Activated B cell treated with CpG ODN at 0.5 μM for 24 hours (primary cell): ENCODE measurements at regions not wholly inside any gene's neighbourhood (a gene's known extent, or its start where the extent isn't known, plus 50 kb on each side); places are given as distances from the start of the nearest gene placed in this dataset.
"Not testable (repeated sequence)": the region's sequence is repeated elsewhere in the genome, so short reads cannot be mapped to it uniquely, and the experiment has no call there.

Experiments used
- ATAC-seq: fragments of 200-7000 bp; cut with Tn5 transposase; one replicate; pipeline ENCODE4 v1.10.0; 2021; ENCODE audit warnings: low read depth, mild to moderate bottlenecking, moderate library complexity
- CTCF ChIA-PET: fragments of 350-600 bp; sonication (Branson Sonifier 250); formaldehyde crosslinking; loops from one replicate; lab custom pipeline; 2021; ENCODE audit warnings: antibody characterized with exemption; lab: Charles Lee
- POLR2A ChIA-PET: fragments of 350-600 bp; sonication (Branson Sonifier 250); formaldehyde crosslinking; loops from one replicate; lab custom pipeline; 2021; ENCODE audit warnings: antibody characterized with exemption; lab: Charles Lee
- DNase-seq: peaks from one replicate; pipeline ENCODE4 v3.0.0; 2022
- H3K27ac Mint-ChIP-seq: one replicate; pipeline ENCODE4 v1.8.0; 2020; ENCODE audit warnings: mixed read lengths
- H3K27me3 Mint-ChIP-seq: one replicate; pipeline ENCODE4 v1.8.0; 2021; ENCODE audit warnings: mixed read lengths
- H3K36me3 Mint-ChIP-seq: one replicate; pipeline ENCODE4 v1.8.0; 2021; ENCODE audit warnings: low read depth, mixed read lengths
- H3K4me1 Mint-ChIP-seq: one replicate; pipeline ENCODE4 v1.8.0; 2021; ENCODE audit warnings: mixed read lengths
- H3K4me3 Mint-ChIP-seq: one replicate; pipeline ENCODE4 v1.8.0; 2020; ENCODE audit warnings: mild to moderate bottlenecking, mixed read lengths
- H3K9me3 Mint-ChIP-seq: one replicate; pipeline ENCODE4 v1.8.0; 2020; ENCODE audit warnings: mixed read lengths
- intact Hi-C: fragments of 100-400 bp; cut with micrococcal nuclease; formaldehyde crosslinking; loops from one replicate; pipeline ENCODE4 v1.15.1; 2024
- TF ChIP-seq, protein P1 (sequence below): fragments of 200-600 bp; IDR thresholded peaks from one replicate; pipeline ENCODE4 v1.8.0; 2022; ENCODE audit warnings: antibody characterized with exemption, mild to moderate bottlenecking

- peaks cover 3% of the 10 kb centered on the region for H3K9me3 Mint-ChIP-seq
- CTCF ChIA-PET, result no interaction called here
- ATAC-seq (no peak), DNase-seq (no peak)
- no peaks in the 10 kb centered on the region for H3K27me3 Mint-ChIP-seq
- no peaks in the 10 kb centered on the region for H3K36me3 Mint-ChIP-seq
- POLR2A ChIA-PET, result no interaction called here
- H3K27ac Mint-ChIP-seq, result no peak overlapping the region
- intact Hi-C loops, result no loop called here
- H3K4me1 Mint-ChIP-seq, result no peaks in the 10 kb centered on the region
- TF ChIP-seq, protein P1, sequence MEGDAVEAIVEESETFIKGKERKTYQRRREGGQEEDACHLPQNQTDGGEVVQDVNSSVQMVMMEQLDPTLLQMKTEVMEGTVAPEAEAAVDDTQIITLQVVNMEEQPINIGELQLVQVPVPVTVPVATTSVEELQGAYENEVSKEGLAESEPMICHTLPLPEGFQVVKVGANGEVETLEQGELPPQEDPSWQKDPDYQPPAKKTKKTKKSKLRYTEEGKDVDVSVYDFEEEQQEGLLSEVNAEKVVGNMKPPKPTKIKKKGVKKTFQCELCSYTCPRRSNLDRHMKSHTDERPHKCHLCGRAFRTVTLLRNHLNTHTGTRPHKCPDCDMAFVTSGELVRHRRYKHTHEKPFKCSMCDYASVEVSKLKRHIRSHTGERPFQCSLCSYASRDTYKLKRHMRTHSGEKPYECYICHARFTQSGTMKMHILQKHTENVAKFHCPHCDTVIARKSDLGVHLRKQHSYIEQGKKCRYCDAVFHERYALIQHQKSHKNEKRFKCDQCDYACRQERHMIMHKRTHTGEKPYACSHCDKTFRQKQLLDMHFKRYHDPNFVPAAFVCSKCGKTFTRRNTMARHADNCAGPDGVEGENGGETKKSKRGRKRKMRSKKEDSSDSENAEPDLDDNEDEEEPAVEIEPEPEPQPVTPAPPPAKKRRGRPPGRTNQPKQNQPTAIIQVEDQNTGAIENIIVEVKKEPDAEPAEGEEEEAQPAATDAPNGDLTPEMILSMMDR, result no peak
- no peak overlapping the region for H3K4me3 Mint-ChIP-seq
These were observed 224.6 kb downstream of the IL15 start for GRCh38 chr4:141860974-141861373.

DNA sequence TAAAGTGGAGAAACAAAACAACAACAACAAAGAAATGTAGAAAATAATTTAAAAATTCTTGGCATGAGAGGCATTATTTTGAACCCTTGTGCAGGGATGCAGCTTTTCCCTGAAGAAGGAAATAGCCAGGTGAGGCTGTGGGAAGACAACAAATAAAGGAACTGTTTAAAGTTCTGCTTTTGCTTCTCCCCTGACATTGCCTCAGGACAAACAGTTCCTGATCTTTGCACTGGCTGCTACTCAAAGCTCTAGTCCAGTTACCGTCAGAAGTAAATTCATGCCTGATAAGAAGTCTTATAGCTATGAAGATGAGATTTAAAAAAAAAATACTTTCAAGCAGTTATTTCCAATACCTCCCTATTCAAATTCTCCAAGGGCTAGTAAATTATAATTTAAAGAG is 233.8 kb downstream of the IL15 start:
- DNase-seq (no peak), ATAC-seq (no peak)
- no peaks in the 10 kb centered on the region for H3K36me3 Mint-ChIP-seq
- H3K9me3 Mint-ChIP-seq, result peaks cover 3% of the 10 kb centered on the region
- H3K27me3 Mint-ChIP-seq, result no peaks in the 10 kb centered on the region
- H3K27ac Mint-ChIP-seq, result no peak overlapping the region
- H3K4me3 Mint-ChIP-seq, result no peak overlapping the region
- intact Hi-C loops, result no loop called here
- CTCF ChIA-PET, result no interaction called here
- no peaks in the 10 kb centered on the region for H3K4me1 Mint-ChIP-seq
- POLR2A ChIA-PET, result no interaction called here
- TF ChIP-seq, protein P1, result no peak

- Mint-ChIP-seq H3K36me3 (no peaks in the 10 kb centered on the region), H3K9me3 (peaks cover 7% of the 10 kb centered on the region), H3K4me3 (no peak overlapping the region), H3K27me3 (no peaks in the 10 kb centered on the region), H3K4me1 (no peaks in the 10 kb centered on the region), H3K27ac (no peak overlapping the region)
- ChIA-PET CTCF (no interaction called here), POLR2A (no interaction called here)
- TF ChIP-seq, protein P1, result no peak
- ATAC-seq (no peak), DNase-seq (no peak)
- intact Hi-C loops, result no loop called here
These were observed 234.8 kb downstream of the IL15 start for GRCh38 chr4:141871086-141871770.

DNA sequence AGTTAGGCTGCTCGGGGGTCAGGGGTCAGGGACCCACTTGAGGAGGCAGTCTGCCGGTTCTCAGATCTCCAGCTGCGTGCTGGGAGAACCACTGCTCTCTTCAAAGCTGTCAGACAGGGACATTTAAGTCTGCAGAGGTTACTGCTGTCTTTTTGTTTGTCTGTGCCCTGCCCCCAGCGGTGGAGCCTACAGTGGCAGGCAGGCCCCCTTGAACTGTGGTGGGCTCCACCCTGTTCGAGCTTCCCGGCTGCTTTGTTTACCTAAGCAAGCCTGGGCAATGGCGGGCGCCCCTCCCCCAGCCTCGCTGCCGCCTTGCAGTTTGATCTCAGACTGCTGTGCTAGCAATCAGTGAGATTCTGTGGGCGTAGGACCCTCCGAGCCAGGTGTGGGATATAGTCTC is 246.3 kb downstream of the IL15 start:
- DNase-seq, H3K36me3 Mint-ChIP-seq, H3K27ac Mint-ChIP-seq, intact Hi-C loops, H3K9me3 Mint-ChIP-seq, POLR2A ChIA-PET, H3K4me3 Mint-ChIP-seq, CTCF ChIA-PET, H3K4me1 Mint-ChIP-seq, H3K27me3 Mint-ChIP-seq, ATAC-seq: not testable (repeated sequence)

DNA sequence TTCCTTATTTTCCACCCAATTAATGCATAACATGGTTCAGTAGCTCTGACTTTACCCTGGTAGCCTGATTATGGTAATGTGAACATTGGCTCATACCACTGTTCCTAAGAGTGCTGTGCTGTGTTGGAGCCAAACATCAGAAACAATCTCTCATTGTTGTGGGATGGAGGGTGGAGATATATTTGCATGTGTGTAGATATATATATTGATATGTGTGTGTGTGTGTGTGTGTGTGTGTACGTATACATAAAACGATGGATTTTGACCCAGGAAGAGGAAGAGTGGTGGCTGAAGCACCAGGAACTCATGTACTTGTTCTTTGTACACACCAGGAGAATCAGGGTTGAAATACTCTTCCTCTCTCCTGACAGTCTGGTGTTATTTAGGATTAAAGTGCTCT is 247.7 kb downstream of the IL15 start:
- no peak for ATAC-seq
- H3K4me1 Mint-ChIP-seq, result no peaks in the 10 kb centered on the region
- ChIA-PET POLR2A (no interaction called here), CTCF (no interaction called here)
- H3K36me3 Mint-ChIP-seq, result no peaks in the 10 kb centered on the region
- H3K4me3 Mint-ChIP-seq, result no peak overlapping the region
- no peaks in the 10 kb centered on the region for H3K27me3 Mint-ChIP-seq
- intact Hi-C loops, result no loop called here
- TF ChIP-seq, protein P1, result no peak
- H3K27ac Mint-ChIP-seq, result no peak overlapping the region
- no peak for DNase-seq
- H3K9me3 Mint-ChIP-seq, result peaks cover 2% of the 10 kb centered on the region

DNA sequence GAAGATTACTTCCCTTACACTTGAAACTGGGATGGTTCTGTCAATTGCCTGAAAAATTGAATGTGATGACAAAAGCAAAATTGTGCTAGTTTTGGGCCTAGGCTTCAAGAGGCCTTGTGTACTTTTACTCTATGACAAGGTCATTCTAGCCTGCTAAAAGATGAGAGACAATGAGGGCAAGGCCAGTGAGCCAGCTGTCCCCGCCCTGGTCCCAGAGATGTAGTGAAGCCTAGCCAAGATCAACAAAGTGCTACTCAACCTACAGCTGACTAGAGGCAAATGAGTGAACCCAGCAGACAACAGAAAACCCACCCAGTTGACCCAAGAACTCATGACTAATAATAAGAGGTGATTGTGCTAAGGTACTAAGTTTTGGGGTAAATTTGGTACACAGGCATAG is 248.7 kb downstream of the IL15 start:
- TF ChIP-seq, protein P1, result no peak
- ATAC-seq (no peak), DNase-seq (no peak)
- Mint-ChIP-seq H3K36me3 (no peaks in the 10 kb centered on the region), H3K27me3 (no peaks in the 10 kb centered on the region), H3K4me1 (no peaks in the 10 kb centered on the region), H3K9me3 (peaks cover 2% of the 10 kb centered on the region), H3K27ac (no peak overlapping the region), H3K4me3 (no peak overlapping the region)
- CTCF ChIA-PET, result no interaction called here
- POLR2A ChIA-PET, result no interaction called here
- intact Hi-C loops, result no loop called here
